ENCODE measurements at regions not wholly inside any gene's neighbourhood (a gene's known extent, or its start where the extent isn't known, plus 50 kb on each side); places are given as distances from the start of the nearest gene placed in this dataset.

DNA sequence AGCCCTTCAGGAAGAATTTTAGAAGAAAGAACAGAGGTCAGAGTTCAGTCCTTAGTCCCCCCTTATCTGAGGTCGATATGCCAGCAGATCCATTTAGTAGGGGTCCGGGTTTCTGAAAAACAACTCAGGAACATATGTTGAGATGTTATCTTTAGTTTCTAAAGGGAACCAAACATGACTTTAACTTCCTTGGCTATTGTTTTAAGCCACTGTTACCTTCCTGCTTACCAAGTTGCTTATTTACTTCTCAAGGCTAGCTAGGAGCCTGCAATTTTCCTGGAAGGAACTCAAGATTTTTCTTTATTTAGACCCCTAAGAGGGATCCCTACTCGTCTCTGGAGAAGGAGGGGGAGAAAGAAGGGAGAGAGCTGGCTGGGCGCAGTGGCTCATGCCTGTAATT lies 54.3 kb downstream of the KCNC4 start:
- Histone ChIP-seq H3K9me3 (ENCODE audit: control insufficient read depth, low read length) (no peaks in the 10 kb centered on the region), H3K36me3 (ENCODE audit: control insufficient read depth, insufficient read depth, low read length) (no peaks in the 10 kb centered on the region), H3K4me3 (ENCODE audit: low read length) (no peak overlapping the region), H3K27me3 (ENCODE audit: control insufficient read depth, insufficient read depth, low read length, poor library complexity, severe bottlenecking) (no peaks in the 10 kb centered on the region), H3K4me1 (ENCODE audit: control insufficient read depth, insufficient read depth, low read length) (no peaks in the 10 kb centered on the region), H3K27ac (ENCODE audit: low read depth, low read length) (no peak overlapping the region), H3K9ac (ENCODE audit: extremely low read depth, low read length, poor library complexity, severe bottlenecking) (no peak overlapping the region)
- H3K27me3 Mint-ChIP-seq (ENCODE audit: insufficient read depth), result peaks cover 21% of the 10 kb centered on the region
- H3K27ac Mint-ChIP-seq, result no peak overlapping the region
- DNase-seq, result no peak
- TF ChIP-seq, protein P1, sequence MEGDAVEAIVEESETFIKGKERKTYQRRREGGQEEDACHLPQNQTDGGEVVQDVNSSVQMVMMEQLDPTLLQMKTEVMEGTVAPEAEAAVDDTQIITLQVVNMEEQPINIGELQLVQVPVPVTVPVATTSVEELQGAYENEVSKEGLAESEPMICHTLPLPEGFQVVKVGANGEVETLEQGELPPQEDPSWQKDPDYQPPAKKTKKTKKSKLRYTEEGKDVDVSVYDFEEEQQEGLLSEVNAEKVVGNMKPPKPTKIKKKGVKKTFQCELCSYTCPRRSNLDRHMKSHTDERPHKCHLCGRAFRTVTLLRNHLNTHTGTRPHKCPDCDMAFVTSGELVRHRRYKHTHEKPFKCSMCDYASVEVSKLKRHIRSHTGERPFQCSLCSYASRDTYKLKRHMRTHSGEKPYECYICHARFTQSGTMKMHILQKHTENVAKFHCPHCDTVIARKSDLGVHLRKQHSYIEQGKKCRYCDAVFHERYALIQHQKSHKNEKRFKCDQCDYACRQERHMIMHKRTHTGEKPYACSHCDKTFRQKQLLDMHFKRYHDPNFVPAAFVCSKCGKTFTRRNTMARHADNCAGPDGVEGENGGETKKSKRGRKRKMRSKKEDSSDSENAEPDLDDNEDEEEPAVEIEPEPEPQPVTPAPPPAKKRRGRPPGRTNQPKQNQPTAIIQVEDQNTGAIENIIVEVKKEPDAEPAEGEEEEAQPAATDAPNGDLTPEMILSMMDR (conservative IDR thresholded peaks at IDR 0.05), result no peak
- H3K4me3 Mint-ChIP-seq, result no peak overlapping the region
- no peaks in the 10 kb centered on the region for H3K36me3 Mint-ChIP-seq (ENCODE audit: low read depth)
- no peaks in the 10 kb centered on the region for H3K4me1 Mint-ChIP-seq
- H3K9me3 Mint-ChIP-seq, result no peaks in the 10 kb centered on the region
- WGBS, 2 experiments (ENCODE audit: insufficient coverage in 1 of 2, insufficient read length in 1 of 2), result 76 to 94% methylated on average over 2 to 4 of the region's 4 CpGs

DNA sequence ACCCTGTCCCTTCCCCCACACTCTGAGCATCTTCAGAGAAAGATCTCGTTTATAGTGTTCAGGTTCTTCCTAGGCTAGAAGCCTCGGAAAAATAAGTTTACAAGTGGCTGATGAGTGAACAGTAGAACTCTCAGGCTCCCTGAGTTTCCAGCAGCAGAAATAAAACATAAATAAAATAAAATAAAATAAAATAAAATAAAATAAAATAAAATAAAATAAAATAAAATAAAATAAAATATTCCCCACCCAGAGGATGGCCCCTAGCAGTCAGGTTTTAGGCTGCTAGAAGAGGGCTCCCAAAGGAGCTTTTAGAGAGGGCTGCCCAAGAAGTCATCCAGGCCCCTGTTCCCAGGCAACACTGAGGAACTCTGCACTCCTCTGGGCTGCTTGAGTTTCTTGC lies 55.1 kb downstream of the KCNC4 start:
- no peaks in the 10 kb centered on the region for H3K9me3 Mint-ChIP-seq
- Histone ChIP-seq H3K9ac (ENCODE audit: extremely low read depth, low read length, poor library complexity, severe bottlenecking) (no peak overlapping the region), H3K27me3 (ENCODE audit: control insufficient read depth, insufficient read depth, low read length, poor library complexity, severe bottlenecking) (no peaks in the 10 kb centered on the region), H3K9me3 (ENCODE audit: control insufficient read depth, low read length) (no peaks in the 10 kb centered on the region), H3K36me3 (ENCODE audit: control insufficient read depth, insufficient read depth, low read length) (no peaks in the 10 kb centered on the region), H3K27ac (ENCODE audit: low read depth, low read length) (no peak overlapping the region), H3K4me1 (ENCODE audit: control insufficient read depth, insufficient read depth, low read length) (no peaks in the 10 kb centered on the region), H3K4me3 (ENCODE audit: low read length) (no peak overlapping the region)
- no peak overlapping the region for H3K27ac Mint-ChIP-seq
- no peaks in the 10 kb centered on the region for H3K36me3 Mint-ChIP-seq (ENCODE audit: low read depth)
- no peaks in the 10 kb centered on the region for H3K4me1 Mint-ChIP-seq
- H3K4me3 Mint-ChIP-seq, result no peak overlapping the region
- TF ChIP-seq, protein P1 (conservative IDR thresholded peaks at IDR 0.05), result no peak
- 89% methylated on average over 2 of the region's 2 CpGs; no CpG with 5 or more reads in 1 of the 2 experiments for WGBS, 2 experiments (ENCODE audit: insufficient coverage in 1 of 2, insufficient read length in 1 of 2)
- DNase-seq, result no peak
- peaks cover 14% of the 10 kb centered on the region for H3K27me3 Mint-ChIP-seq (ENCODE audit: insufficient read depth)

DNA sequence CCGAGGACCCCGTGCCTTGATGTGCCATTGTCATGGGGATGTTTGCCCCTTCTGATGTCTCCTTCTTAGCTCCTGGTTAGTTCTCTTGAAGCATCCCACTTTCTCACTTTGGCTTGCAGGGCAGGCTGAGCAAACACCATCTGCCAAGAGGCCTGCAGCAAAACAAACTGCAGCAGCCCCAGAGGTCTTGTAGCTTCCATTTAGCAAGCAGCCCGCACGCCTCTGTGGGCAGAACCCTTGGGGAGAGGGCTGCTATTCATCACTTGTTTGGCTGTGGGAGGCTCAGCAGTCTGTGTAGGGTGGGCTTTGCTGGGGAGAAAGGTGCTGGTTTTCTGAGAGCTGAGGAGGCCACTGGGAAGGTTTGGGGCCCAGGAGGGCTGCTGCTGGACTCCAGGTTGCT lies 56.7 kb downstream of the KCNC4 start:
- Histone ChIP-seq H3K27ac (ENCODE audit: low read depth, low read length) (no peak overlapping the region), H3K4me3 (ENCODE audit: low read length) (no peak overlapping the region), H3K4me1 (ENCODE audit: control insufficient read depth, insufficient read depth, low read length) (no peaks in the 10 kb centered on the region), H3K36me3 (ENCODE audit: control insufficient read depth, insufficient read depth, low read length) (no peaks in the 10 kb centered on the region), H3K9ac (ENCODE audit: extremely low read depth, low read length, poor library complexity, severe bottlenecking) (no peak overlapping the region), H3K27me3 (ENCODE audit: control insufficient read depth, insufficient read depth, low read length, poor library complexity, severe bottlenecking) (no peaks in the 10 kb centered on the region), H3K9me3 (ENCODE audit: control insufficient read depth, low read length) (no peaks in the 10 kb centered on the region)
- Mint-ChIP-seq H3K27me3 (ENCODE audit: insufficient read depth) (peaks cover 17% of the 10 kb centered on the region), H3K4me3 (no peak overlapping the region), H3K9me3 (no peaks in the 10 kb centered on the region), H3K4me1 (no peaks in the 10 kb centered on the region), H3K27ac (no peak overlapping the region), H3K36me3 (ENCODE audit: low read depth) (no peaks in the 10 kb centered on the region)
- WGBS, 2 experiments (ENCODE audit: insufficient coverage in 1 of 2, insufficient read length in 1 of 2), result 93 to 100% methylated on average over 4 of the region's 4 CpGs
- DNase-seq, result no peak
- TF ChIP-seq, protein P1 (conservative IDR thresholded peaks at IDR 0.05), result no peak

Data from endodermal cell (in vitro differentiated cells).